HuH-7.5 (cell line): ENCODE measurements at regions not wholly inside any gene's neighbourhood (a gene's known extent, or its start where the extent isn't known, plus 50 kb on each side); places are given as distances from the start of the nearest gene placed in this dataset.
A peak's percentile ranks its signal among the peaks of the same experiment; 100 is the strongest.

Experiments
- DNase-seq: peaks from one replicate; pipeline ENCODE4 v3.0.0; 2011; ENCODE audit warnings: low spot score

DNA sequence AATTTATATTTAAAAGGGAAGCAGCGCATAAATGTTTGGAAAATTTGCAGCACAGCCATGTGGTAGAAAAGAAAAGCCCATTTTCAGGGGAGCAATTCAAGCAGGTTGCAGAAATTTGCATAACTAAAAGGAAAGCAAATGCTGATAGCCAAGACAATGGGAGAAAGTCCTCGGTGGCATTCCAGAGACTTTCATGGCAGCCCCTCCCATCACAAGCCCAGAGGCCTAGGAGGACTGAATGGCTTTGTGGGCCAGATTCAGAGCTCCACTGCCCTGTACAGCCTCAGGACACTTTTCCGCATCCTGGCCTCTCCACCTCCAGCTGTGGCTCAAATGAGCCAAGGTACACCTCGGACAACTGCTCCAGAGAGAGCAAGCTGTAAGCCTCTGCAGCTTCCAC lies 462.9 kb downstream of the CDK5RAP2 start:
- no peak for DNase-seq

DNA sequence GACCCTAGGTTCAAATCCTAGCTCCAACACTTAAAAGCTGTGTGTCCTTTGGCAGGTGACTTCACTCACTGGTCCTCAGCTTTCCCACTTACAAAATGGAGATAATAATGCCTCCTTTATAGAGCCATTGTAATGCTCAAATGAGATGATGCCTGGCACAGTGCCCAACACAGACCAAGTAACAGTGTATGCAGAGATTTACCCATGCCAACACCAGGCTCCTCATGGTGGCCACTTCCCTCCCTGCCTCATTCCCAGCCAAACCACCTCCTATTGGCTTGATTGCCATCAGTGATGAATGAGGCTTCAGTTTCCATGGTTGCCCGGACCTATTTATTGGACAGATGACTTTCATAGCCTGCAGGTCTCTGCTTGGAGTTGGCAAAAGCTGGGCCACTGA lies 469.4 kb downstream of the CDK5RAP2 start:
- no peak for DNase-seq

DNA sequence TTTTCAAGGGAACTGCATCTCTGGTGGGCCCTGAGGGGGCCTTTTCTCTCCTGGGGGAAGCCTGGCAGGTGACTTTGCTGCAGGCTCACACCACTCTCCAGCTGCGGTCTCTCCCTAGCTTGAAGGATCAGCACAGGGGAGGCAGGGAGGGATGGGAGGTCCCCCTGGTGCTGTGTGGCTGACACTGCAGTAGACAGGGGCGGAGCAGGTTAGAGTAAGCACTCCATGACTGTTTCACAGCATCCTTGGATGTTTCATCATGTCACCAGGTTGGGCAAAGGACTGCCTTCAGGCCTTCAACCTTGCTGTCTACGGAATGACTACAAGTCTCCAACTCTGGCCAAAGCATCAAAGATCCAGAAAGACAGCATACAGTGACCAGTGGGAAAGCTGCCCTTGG lies 470.7 kb downstream of the CDK5RAP2 start:
- peak; percentile 27 for DNase-seq

DNA sequence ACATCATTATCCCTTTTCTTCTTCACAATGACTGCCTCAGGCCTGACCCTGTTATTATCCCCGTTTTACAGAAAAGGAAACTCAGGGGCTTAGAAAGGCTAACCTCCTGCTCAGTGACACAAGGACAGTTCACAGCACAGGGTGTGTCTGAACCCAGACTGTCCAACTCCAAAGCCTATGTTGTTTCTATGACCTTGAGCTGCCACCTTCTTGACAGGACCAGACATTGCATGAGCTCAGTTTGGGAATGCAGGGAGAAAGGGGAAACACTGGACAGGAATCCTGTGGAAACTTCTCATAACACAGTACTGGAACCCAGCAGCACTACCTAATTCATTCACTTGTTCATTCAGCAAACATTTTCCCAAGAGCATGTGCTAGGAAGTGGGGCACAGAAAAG lies 472.8 kb downstream of the CDK5RAP2 start:
- DNase-seq = no peak

DNA sequence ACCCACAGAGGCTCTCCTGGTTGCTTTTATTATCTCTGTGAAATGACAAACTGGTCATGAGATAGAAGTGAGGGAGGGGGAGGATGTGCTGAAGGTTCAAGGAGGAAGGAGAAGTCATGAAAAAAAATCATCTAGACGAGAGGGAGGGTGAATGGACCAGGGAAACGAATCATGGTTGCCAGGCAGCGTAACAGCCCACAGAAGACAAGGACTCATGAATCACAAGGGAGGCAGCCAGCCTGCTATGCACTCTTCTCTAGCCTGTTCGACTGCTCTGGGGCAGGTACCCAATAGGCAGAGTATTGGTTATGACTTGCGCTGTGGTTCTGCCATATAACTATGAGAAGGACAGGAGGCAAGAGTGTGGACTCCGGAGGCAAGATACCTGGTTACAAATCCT lies 475.2 kb downstream of the CDK5RAP2 start:
- no peak for DNase-seq

DNA sequence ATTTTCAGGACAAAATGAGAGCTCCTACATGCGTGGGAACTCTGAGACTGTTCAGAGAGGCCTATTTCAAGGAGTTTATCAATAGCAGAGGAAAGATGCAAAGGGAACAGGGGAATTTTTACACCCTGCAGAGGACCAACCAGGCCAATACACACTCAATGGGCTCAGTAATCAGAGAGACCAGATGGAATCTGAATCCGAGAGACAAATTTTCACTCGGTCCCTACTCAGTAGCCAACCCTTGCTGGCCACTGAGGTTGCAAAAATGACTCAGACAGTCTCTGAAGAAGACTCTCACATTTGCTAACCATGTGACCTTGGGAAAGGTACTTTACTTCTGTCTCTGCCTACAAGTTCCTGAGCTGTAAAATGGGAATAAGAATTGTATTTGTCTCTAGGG lies 479.4 kb downstream of the CDK5RAP2 start:
- no peak for DNase-seq

DNA sequence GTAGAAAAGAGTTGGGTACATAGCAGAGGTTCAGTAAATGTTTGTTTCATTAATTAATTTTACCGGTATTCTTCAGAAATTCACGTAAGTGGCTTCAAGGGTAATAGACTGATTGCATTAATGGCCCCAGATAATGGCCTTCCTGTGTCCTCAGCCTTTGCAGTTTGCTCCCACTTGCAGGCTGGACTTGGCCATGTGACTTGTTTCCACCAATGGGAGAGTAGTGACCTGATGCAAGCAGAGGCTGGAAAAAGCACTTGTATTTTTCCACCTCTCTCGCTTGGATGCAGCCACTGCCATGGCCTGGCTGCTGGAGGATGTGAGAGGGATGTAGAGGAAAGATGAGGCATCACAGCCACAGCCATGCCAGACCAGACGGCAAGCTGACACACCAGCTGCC lies 480.9 kb downstream of the CDK5RAP2 start:
- DNase-seq = no peak

DNA sequence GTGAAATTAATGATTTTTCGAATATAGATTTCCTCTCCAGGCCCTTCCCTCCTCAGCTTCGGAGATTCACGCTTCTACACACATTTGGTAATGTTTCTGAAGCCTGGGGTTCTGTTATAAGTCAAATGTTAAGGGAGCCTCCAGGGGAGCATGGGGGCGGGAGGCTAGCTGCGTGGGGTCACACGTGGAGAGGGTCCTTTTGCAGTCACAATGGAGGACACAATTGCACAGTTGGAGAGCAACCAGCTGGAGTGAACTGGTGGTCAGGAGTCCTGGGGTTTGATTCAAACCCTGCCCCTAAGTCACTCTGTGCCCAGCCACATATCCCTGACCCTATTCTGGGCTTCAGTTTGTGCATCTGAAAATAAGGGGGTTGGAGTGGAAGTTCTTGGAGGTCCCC lies 481.4 kb downstream of the CDK5RAP2 start:
- no peak for DNase-seq

DNA sequence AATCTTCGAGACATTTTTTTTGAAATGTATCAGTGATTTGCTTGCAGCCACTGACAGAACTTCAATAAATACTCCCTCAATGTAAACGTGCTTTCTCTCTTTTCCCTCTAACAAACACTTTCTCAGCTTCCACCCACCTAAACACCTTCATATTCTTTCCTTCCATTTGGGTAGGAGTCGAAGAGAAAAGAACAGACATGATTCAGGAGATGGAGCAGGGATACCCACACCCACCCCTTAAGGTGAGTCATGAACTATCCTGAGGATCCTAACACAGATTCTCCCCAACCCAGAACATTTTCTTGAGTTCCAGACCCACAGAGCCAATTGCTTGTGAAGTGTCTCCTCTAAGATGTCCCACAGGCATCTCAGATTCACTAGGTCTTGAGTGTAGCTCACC lies 488.8 kb downstream of the CDK5RAP2 start:
- DNase-seq = no peak

DNA sequence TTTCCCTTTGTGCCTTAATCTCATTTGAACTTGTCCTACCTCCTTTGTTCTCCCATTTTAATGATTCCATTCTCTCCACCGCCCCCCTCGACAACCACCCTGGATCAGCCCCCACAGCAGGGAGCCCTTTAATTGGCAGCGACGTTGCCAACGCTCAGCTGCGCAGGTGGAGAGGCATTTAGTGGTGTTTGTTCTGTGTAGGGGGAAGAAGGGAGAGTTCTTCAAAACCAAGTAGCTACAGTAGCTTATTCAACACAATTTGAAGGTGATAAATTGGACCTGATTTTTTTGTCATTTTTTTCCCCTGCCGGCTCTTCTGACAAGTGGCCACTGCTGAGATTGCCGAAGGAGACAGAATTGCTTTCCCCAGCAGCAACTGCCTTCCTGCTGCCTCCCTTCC lies 499.1 kb downstream of the CDK5RAP2 start:
- no peak for DNase-seq

DNA sequence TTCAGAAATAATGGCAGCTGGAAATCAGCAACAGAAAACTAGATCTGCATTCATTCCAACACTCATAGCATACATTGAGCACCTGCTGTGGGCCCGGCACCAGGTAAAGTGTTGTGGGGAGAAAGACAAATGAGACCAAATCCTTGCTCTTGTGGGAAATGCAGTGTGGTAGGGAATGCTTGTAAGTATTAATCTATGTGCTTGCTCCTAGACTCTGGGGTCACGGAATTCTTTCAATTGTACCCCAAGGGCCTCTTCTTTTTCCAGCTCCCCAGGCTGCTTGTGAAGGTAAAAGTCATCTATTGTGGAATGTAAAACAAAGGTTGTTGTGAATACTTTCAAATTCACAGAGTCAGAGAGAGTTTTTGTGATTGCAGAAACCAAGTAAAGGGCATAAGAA lies 501.9 kb downstream of the CDK5RAP2 start:
- DNase-seq = no peak

DNA sequence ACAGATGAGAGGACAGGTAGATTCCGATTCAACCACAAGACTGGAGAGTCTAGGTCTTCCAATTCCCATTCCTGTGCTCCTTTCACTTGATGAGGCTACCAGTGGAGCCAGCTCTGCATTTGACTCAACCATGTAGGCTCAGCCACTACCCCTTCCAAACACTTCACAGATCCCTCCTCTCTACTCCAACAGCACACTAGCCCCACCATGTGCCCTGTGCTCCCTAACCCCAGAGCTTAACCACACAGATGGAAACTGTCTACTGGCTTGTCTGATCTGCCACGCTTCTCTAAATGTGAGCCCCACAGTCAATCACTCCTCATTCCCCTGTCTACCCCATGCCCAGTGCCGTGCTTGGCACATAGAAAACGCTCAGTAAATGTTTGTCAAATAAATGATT lies 508.2 kb downstream of the CDK5RAP2 start:
- no peak for DNase-seq

DNA sequence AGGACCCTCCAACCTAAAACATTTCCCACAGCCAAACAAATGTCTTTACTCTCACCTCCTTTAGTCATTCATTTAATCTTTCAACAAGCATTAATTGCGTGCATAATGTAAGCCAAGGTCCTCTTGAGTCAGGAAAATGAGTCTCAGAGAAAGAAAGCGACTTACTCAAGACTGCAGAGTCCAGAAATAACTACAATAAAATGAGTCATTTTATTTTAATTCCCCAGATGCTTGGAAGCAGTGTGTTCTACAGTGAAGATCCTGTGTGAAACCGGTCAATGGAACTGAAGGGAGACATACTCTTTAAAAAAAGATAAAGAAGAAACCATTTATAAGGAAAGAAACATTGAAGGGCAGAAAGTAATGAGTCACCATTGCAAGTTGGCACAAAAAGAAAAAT lies 513.7 kb downstream of the CDK5RAP2 start:
- DNase-seq = no peak

DNA sequence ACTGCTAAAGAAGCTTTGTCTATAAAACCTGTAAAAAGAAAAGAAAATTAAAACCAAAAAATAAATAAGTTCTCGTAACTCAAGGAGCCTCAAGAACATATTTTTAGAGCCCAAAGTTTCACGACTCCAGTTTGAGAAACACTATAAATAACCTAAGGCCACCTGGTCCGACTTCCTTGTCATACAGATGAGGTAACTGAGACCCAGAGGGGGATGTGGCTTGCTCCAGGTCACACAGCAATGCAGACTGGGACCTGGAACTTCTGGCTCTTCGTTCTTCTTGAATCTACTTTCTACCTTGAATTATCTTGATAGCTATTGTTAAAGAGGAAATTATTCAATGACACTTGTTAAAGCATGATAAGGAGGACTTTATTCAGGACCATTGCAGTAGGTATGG lies 514.8 kb downstream of the CDK5RAP2 start:
- DNase-seq = no peak

DNA sequence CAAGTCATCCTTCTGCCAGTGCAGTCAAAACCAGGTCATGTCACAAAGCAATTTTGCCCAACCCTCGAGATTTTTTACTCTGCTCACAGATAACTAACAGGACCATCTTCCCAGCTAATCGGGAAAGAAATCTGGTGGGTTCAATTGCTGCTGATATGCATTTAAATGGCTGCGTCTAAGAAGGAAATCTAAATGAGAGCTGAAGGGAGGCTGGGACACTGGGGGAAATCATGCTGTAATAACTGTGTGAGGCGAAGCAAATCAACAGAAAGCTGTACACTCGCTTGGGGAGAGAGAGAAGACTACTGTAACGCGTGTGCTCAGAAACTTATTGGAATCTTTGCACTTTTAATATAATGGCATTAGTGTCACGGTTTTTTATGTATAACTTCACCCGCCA lies 535.0 kb downstream of the CDK5RAP2 start:
- no peak for DNase-seq

DNA sequence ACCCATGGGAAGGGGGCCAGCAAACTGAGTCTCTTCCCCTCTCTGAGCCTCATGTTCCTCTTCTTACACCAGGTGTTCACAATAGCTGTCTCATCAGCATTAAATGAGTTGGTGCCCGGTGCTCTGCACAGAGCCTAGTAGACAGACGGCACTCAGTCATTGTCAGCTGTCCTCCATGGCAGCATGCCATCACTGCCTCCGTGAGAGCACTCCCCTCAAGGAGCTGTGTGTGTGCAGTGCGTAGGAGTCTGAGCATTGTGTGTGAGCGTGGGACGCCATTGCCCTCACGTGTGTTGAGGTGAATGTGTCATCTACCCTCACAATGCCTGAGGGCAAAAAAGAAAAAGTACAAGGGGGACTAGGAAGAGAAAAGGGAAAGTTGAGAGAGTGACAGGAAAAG lies 536.5 kb downstream of the CDK5RAP2 start:
- no peak for DNase-seq

DNA sequence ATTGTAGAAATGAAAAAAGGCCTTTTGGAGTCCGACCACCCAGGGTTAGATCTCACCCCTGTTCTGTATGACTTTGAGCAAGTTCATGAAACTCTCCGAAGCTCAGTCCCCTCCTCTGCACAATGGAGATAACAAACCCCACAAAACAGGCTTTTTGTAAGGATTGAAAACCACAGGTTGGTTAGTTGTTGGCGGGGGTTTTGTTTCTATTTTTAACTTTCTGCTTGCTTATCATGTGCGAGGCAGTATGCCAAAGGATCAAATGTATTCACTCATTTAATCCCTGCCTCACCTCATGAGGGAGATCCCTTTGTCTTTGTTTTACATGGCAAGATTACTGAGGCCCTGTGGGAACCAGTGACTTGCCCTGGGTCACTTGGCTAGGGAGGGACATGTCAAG lies 539.1 kb downstream of the CDK5RAP2 start:
- DNase-seq = no peak

DNA sequence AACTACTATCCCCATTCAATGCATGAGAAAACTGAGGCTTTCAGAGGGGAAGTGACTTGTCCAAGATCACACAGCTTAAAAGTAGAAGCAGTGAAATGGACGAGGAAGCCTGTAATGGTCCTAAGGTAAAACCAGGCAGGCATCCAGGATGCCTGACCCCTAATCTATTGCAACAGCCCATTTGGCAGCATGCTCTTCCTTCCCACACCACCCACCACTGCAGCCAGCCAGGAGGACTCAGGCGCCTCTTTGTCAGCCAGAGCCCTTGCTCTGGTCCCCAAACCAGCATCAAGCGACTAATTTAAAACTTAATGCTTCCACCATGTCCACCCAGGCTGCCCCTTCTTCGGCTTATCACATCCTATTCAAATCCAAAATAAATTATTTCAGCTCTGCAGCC lies 541.6 kb downstream of the CDK5RAP2 start:
- DNase-seq = no peak

DNA sequence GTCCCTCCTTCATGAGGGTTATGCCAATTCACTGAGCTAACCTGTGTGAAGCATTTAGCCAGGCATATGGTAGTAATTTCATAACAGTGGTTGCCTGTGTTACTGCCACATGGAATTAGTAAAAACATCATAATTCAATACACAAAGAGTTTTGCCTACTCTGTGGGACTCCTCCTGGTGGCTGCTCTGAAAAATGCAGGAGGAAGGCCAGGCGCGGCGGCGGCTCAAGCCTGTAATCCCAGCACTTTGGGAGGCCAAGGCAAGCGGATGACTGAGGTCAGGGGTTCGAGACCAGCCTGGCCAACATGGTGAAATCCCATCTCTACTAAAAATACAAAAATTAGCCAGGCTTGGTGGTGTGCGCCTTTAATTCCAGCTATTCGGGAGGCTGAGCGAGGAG lies 547.3 kb downstream of the CDK5RAP2 start:
- no peak for DNase-seq

DNA sequence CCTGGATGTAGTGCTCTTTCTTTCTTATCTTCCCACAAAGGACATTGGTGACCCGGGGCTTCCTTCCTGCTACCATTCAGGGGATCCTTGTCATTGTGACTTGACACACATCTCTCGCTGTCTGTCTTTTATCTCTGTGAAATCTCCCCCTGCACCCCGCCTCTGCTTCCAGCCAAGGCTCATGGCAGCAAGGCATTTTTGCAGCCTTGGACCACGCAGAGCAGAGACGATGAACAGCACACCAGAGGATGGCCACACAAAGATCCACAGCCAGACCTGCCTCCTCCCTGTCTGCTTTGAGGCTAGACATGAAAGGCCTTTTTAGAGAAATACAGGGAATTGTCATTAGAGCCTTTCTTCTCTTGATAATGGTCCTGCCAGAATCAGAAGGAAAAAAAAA lies 549.1 kb downstream of the CDK5RAP2 start:
- no peak for DNase-seq

DNA sequence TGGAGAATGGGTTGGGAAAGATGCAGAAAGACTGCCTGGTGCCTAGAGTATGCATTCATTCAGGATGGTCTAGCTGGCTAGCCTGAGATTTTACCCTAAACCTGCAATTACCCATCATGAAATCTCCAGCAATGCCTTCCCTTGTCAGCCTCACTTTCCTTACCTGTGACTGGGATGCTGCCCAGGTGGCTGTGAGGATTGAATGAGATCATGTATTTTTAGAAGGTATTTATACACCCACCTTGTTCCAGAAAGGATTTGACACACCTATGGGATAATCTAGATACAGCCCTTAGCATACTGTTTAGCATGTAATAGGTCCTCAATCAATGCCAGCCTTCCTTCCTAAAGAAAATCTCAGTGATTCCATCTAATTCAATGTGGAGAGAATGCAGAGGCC lies 561.4 kb downstream of the CDK5RAP2 start:
- DNase-seq = no peak

DNA sequence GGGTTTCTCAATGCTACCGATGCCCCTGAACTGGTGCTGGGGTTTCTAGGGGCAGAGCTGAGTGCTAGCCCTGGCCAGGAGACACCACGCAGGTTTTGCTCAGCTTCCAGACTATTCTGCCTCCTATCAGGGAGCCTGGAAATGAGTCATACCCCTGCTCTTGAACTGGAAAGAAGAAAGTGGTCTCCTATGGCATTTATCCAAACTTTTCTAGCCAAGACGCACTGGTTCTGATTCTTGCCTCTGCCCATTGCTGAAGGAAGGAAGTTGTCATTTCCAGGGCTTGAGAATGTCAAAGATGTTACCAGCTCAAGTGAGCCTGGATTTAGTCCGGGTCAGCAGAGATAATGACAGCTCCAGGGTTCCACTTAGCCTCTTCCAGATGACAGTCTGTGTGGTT lies 561.9 kb downstream of the CDK5RAP2 start:
- no peak for DNase-seq

DNA sequence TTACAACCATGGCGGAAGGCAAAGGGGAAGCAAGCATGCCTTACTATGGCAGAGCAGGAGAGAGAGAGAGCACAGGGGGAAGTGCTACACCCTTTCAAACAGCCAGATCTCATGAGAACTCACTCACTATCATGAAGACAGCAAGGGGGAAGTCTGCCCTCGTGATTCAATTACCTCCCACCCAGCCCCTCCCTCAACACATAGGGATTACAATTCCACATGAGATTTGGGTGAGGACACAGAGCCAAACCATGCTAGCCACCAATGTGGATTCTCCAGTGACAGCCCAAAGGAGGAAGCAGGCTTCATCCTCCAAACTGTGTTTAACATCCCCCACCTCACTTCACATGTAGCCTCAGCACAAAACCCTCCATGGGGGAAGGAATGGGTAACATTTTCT lies 563.7 kb downstream of the CDK5RAP2 start:
- no peak for DNase-seq

DNA sequence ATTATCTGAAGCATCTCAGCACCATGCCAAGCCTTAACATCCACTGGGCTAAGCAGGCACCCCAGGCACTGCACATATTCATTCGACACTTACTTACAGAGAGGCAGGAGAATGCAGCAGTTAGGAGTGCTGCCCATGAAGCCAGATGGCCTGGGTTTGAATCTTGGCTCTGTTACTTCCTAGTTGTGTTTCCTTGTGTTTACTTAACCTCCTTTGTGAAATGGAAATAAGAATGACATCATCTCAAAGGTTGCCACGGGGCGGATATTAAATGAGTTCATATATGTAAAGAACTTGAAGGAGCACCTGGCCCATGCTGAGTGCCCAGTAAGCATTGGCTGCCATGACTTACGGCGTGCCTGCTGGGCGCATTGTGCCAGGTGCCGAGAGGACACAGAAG lies 565.2 kb downstream of the CDK5RAP2 start:
- no peak for DNase-seq

DNA sequence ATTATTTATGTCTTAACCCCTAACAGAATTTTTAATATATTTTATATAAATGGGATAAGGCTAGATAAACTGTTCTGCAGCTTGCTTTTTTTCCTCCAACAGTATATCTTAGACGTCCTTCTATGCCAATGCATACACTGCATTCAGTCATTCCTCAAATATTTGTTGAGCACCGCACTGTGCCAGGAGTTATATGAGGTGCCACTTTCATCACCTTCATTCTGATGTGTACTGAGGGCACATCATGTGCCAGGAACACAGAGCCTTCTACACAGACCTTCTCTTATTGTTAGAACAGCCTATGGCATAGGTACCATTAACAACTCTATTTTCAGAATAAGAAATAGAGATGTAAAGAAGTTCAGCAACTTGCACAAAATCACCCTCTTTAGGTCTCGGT lies 570.1 kb downstream of the CDK5RAP2 start:
- no peak for DNase-seq
